AG09309 (cell line): ENCODE measurements at regions not wholly inside any gene's neighbourhood (a gene's known extent, or its start where the extent isn't known, plus 50 kb on each side); places are given as distances from the start of the nearest gene placed in this dataset.

Experiments
- DNase-seq: peaks from one replicate; pipeline ENCODE4 v3.0.0-alpha.2; 2010; ENCODE audit warnings: low read depth
- H3K4me3 ChIP-seq: 2 replicates; pipeline ENCODE4 v1.5.1; 2011; ENCODE audit warnings: mild to moderate bottlenecking, low read depth, low read length, moderate library complexity; ENCODE audit not compliant: control insufficient read depth
- CTCF ChIP-seq: IDR thresholded peaks from 2 replicates; pipeline ENCODE4 v1.5.1; 2011; ENCODE audit warnings: mild to moderate bottlenecking, low read depth, low read length, inconsistent platforms; ENCODE audit not compliant: insufficient read depth, control insufficient read depth; ENCODE audit errors: missing control alignments

- no peak overlapping the region for H3K4me3 ChIP-seq
- no peak for DNase-seq
- no peak for TF ChIP-seq CTCF
Observed at GRCh38 chr22:44427611-44428470, 70.2 kb downstream of the RTL6 start.

GRCh38 chr22:44426981-44427380, 71.1 kb downstream of the RTL6 start:
- no peak for DNase-seq
- H3K4me3 ChIP-seq: no peak overlapping the region
- TF ChIP-seq CTCF: no peak

- no peak for DNase-seq
- TF ChIP-seq CTCF: no peak
Observed at GRCh38 chr22:44425694-44426045, 72.4 kb downstream of the RTL6 start.

GRCh38 chr22:44424867-44425693, 73.0 kb downstream of the RTL6 start:
- no peak overlapping the region for H3K4me3 ChIP-seq
- no peak for TF ChIP-seq CTCF
- no peak for DNase-seq

More at GRCh38 chr22:44425694-44426045, 72.4 kb downstream of the RTL6 start:
- no peak overlapping the region for H3K4me3 ChIP-seq

GRCh38 chr22:44424359-44424682, 73.7 kb downstream of the RTL6 start:
- no peak overlapping the region for H3K4me3 ChIP-seq
- no peak for DNase-seq
- no peak for TF ChIP-seq CTCF

- no peak for TF ChIP-seq CTCF
- no peak for DNase-seq
- H3K4me3 ChIP-seq: no peak overlapping the region
Observed at GRCh38 chr22:44423556-44424358, 74.3 kb downstream of the RTL6 start.
